IMR-90 (cell line): ENCODE measurements at regions not wholly inside any gene's neighbourhood (a gene's known extent, or its start where the extent isn't known, plus 50 kb on each side); places are given as distances from the start of the nearest gene placed in this dataset.

Experiments used
- ATAC-seq: fragments of 200-7000 bp; cut with Tn5 transposase; 2 replicates; pipeline ENCODE4 v1.9.1; 2020; ENCODE audit warnings: low read depth, mild to moderate bottlenecking, moderate library complexity
- BruUV-seq: library from RNA; stranded (reverse); fragments of 400-500 nt; replicated peaks from 2 replicates; lab custom pipeline; 2021; lab: Mats Ljungman, UMichigan
- CTCF ChIA-PET: fragments of 300-600 bp; formaldehyde crosslinking; extraction: SDS; loops from one replicate; lab custom pipeline; 2021; ENCODE audit warnings: antibody characterized with exemption; lab: Yijun Ruan, JAX
- POLR2A ChIA-PET: fragments of 300-600 bp; sonication (Branson Sonifier 250); formaldehyde crosslinking; loops from one replicate; lab custom pipeline; 2022; ENCODE audit warnings: antibody characterized with exemption; ENCODE audit not compliant: unreplicated experiment; lab: Charles Lee
- DNase-seq: peaks from one replicate; pipeline ENCODE4 v3.0.0; 2013
- H2AFZ ChIP-seq: replicated peaks from 2 replicates; pipeline ENCODE3; 2013; ENCODE audit warnings: low read length, mild to moderate bottlenecking; ENCODE audit not compliant: poor library complexity
- H2AK5ac ChIP-seq: 2 replicates; pipeline ENCODE4 v1.6.1; 2013; ENCODE audit warnings: low read depth, low read length, inconsistent platforms
- H2AK9ac ChIP-seq: replicated peaks from 2 replicates; pipeline ENCODE3; 2013; ENCODE audit warnings: mild to moderate bottlenecking, low read depth, low read length, moderate library complexity; ENCODE audit not compliant: poor library complexity
- H2BK120ac ChIP-seq: 2 replicates; pipeline ENCODE4 v1.6.1; 2013; ENCODE audit warnings: low read depth, low read length, inconsistent platforms
- H2BK15ac ChIP-seq: 3 replicates; pipeline ENCODE4 v1.6.1; 2013; ENCODE audit warnings: low read depth, low read length, inconsistent platforms
- H2BK20ac ChIP-seq: 2 replicates; pipeline ENCODE4 v1.6.1; 2013; ENCODE audit warnings: low read depth, mild to moderate bottlenecking, inconsistent platforms, low read length, moderate library complexity
- H2BK5ac ChIP-seq: 2 replicates; pipeline ENCODE4 v1.6.1; 2013; ENCODE audit warnings: mild to moderate bottlenecking, low read depth, low read length, inconsistent platforms; ENCODE audit not compliant: poor library complexity, severe bottlenecking
- H3K14ac ChIP-seq: replicated peaks from 2 replicates; pipeline ENCODE4 v1.6.1; 2013; ENCODE audit warnings: low read depth, low read length, inconsistent platforms
- H3K18ac ChIP-seq: 2 replicates; pipeline ENCODE4 v1.6.1; 2013; ENCODE audit warnings: low read depth, low read length, control low read depth
- H3K23ac ChIP-seq: 2 replicates; pipeline ENCODE4 v1.6.1; 2013; ENCODE audit warnings: low read depth, low read length, inconsistent platforms
- H3K27ac ChIP-seq: 2 replicates; pipeline ENCODE4 v1.5.1; 2013; ENCODE audit warnings: mild to moderate bottlenecking, control low read depth, low read length; ENCODE audit not compliant: insufficient read depth
- H3K27me3 ChIP-seq: 2 replicates; pipeline ENCODE4 v1.6.1; 2013; ENCODE audit warnings: low read length; ENCODE audit not compliant: control insufficient read depth, insufficient read depth
- H3K36me3 ChIP-seq: 2 replicates; pipeline ENCODE4 v1.6.1; 2013; ENCODE audit warnings: low read length, mixed read lengths; ENCODE audit not compliant: control insufficient read depth, insufficient read depth
- H3K4ac ChIP-seq: 2 replicates; pipeline ENCODE4 v1.6.1; 2013; ENCODE audit warnings: low read depth, low read length, inconsistent platforms
- H3K4me1 ChIP-seq: 2 replicates; pipeline ENCODE4 v1.6.1; 2013; ENCODE audit warnings: low read length, mixed read lengths; ENCODE audit not compliant: control insufficient read depth, insufficient read depth
- H3K4me2 ChIP-seq: 2 replicates; pipeline ENCODE4 v1.6.1; 2013; ENCODE audit warnings: low read depth, mild to moderate bottlenecking, control low read depth, low read length, moderate library complexity
- H3K4me3 ChIP-seq: 2 replicates; pipeline ENCODE4 v1.5.1; 2013; ENCODE audit warnings: low read depth, mild to moderate bottlenecking, control low read depth, low read length, moderate library complexity; ENCODE audit not compliant: insufficient read depth
- H3K56ac ChIP-seq: 2 replicates; pipeline ENCODE4 v1.6.1; 2013; ENCODE audit warnings: low read length, inconsistent platforms; ENCODE audit not compliant: insufficient read depth; ENCODE audit errors: extremely low read depth
- H3K79me1 ChIP-seq, 2 experiments: 2 replicates each; pipeline ENCODE4 v1.6.1; 2013; ENCODE audit warnings: low read length in 2 of 2, inconsistent platforms in 1 of 2, low read depth in 1 of 2
- H3K9ac ChIP-seq: 2 replicates; pipeline ENCODE4 v1.6.1; 2013; ENCODE audit warnings: low read depth, low read length, control low read depth
- H3K9me1 ChIP-seq: 2 replicates; pipeline ENCODE4 v1.6.1; 2013; ENCODE audit warnings: low read length, inconsistent platforms; ENCODE audit not compliant: insufficient read depth
- H3K9me3 ChIP-seq: 2 replicates; pipeline ENCODE4 v1.6.1; 2013; ENCODE audit warnings: low read length; ENCODE audit not compliant: control insufficient read depth, insufficient read depth
- H4K20me1 ChIP-seq: 2 replicates; pipeline ENCODE4 v1.6.1; 2013; ENCODE audit warnings: low read length, inconsistent platforms; ENCODE audit not compliant: insufficient read depth
- H4K5ac ChIP-seq: 2 replicates; pipeline ENCODE4 v1.6.1; 2013; ENCODE audit warnings: mild to moderate bottlenecking, low read depth, low read length, control low read depth
- H4K8ac ChIP-seq, 2 experiments: 2 replicates each; pipeline ENCODE4 v1.6.1; 2013; ENCODE audit warnings: low read depth in 2 of 2, low read length in 2 of 2, control low read depth in 1 of 2, inconsistent platforms in 1 of 2
- H4K91ac ChIP-seq: 2 replicates; pipeline ENCODE4 v1.6.1; 2013; ENCODE audit warnings: low read depth, low read length, inconsistent platforms; ENCODE audit not compliant: insufficient read depth
- BHLHE40 ChIP-seq: fragments of 150-350 bp; IDR thresholded peaks from 2 replicates; pipeline ENCODE4 v1.6.1; 2016; ENCODE audit warnings: mild to moderate bottlenecking, low read depth, low read length
- CEBPB ChIP-seq: IDR thresholded peaks from 2 replicates; pipeline ENCODE4 v1.6.1; 2012; ENCODE audit warnings: low read depth, low read length, improper control_type of control experiment
- CHD1 ChIP-seq: IDR thresholded peaks from 2 replicates; pipeline ENCODE4 v1.6.1; 2012; ENCODE audit warnings: low read depth, low read length, improper control_type of control experiment
- FOS ChIP-seq: fragments of 150-350 bp; IDR thresholded peaks from 2 replicates; pipeline ENCODE4 v1.6.1; 2016; ENCODE audit warnings: low read depth, low read length
- MAFK ChIP-seq: IDR thresholded peaks from 2 replicates; pipeline ENCODE4 v1.6.1; 2012; ENCODE audit warnings: low read depth, low read length, improper control_type of control experiment
- MAZ ChIP-seq: IDR thresholded peaks from 2 replicates; pipeline ENCODE4 v1.6.1; 2012; ENCODE audit warnings: low read depth, mild to moderate bottlenecking, low read length, improper control_type of control experiment, moderate library complexity, borderline replicate concordance
- MXI1 ChIP-seq: IDR thresholded peaks from 2 replicates; pipeline ENCODE4 v1.6.1; 2012; ENCODE audit warnings: low read depth, mild to moderate bottlenecking, low read length, moderate library complexity, borderline replicate concordance
- NFE2L2 ChIP-seq: fragments of 150-350 bp; IDR thresholded peaks from 2 replicates; pipeline ENCODE4 v1.6.1; 2016; ENCODE audit warnings: low read depth, mild to moderate bottlenecking, low read length
- POLR2A ChIP-seq: IDR thresholded peaks from 2 replicates; pipeline ENCODE4 v1.6.1; 2012; ENCODE audit warnings: mild to moderate bottlenecking, low read depth, low read length
- RAD21 ChIP-seq: IDR thresholded peaks from 2 replicates; pipeline ENCODE4 v1.6.1; 2012; ENCODE audit warnings: low read length, improper control_type of control experiment
- RCOR1 ChIP-seq: IDR thresholded peaks from 2 replicates; pipeline ENCODE4 v1.6.1; 2012; ENCODE audit warnings: mild to moderate bottlenecking, low read length, improper control_type of control experiment; ENCODE audit not compliant: insufficient replicate concordance
- RFX5 ChIP-seq: IDR thresholded peaks from 2 replicates; pipeline ENCODE4 v1.8.0; 2012; ENCODE audit warnings: low read depth, mild to moderate bottlenecking, low read length, moderate library complexity
- SMC3 ChIP-seq: fragments of 150-350 bp; IDR thresholded peaks from 2 replicates; pipeline ENCODE4 v1.6.1; 2016; ENCODE audit warnings: low read depth, mild to moderate bottlenecking, antibody characterized with exemption, low read length, moderate library complexity
- USF2 ChIP-seq: fragments of 150-350 bp; IDR thresholded peaks from 2 replicates; pipeline ENCODE4 v1.6.1; 2017; ENCODE audit warnings: mild to moderate bottlenecking, antibody characterized with exemption, low read length, low read depth
- WGBS, 2 experiments: methylation state at CpG; one replicate each; pipeline versions ENCODE4 v1.1.5 to v1.1.7; 2013; ENCODE audit warnings: missing lambda C conversion rate in 2 of 2; ENCODE audit not compliant: insufficient read length in 1 of 2; ENCODE audit errors: extremely low coverage in 2 of 2; 5-methylcytosine and 5-hydroxymethylcytosine counted together
- dilution Hi-C: fragments of 300-500 bp; cut with HindIII; formaldehyde crosslinking; loops from one replicate; pipeline ENCODE4 v1.14.3; 2018; ENCODE audit warnings: low sequenced_read_pairs; ENCODE audit not compliant: unreplicated experiment
- in situ Hi-C: fragments of 300-500 bp; cut with MboI; formaldehyde crosslinking; loops from 3 replicates; pipeline ENCODE4 v1.14.3; 2019; ENCODE audit warnings: low sequenced_read_pairs, inconsistent platforms, mixed read lengths
- intact Hi-C: fragments of 100-400 bp; cut with micrococcal nuclease; formaldehyde crosslinking; loops from 2 replicates; pipeline ENCODE4 v1.10.0; 2022
- TF ChIP-seq, protein P1 (sequence below): fragments of 150-350 bp; IDR thresholded peaks from 2 replicates; pipeline ENCODE4 v1.6.1; 2016; ENCODE audit warnings: low read depth, mild to moderate bottlenecking, low read length, moderate library complexity, borderline replicate concordance
- TF ChIP-seq, protein P2 (sequence below): conservative IDR thresholded peaks from 2 replicates; pipeline ENCODE4 v1.5.1; 2012; ENCODE audit warnings: mild to moderate bottlenecking, low read depth, low read length, improper control_type of control experiment

- H3K4me2 ChIP-seq = no peak overlapping the region
- CTCF ChIA-PET = no interaction called here
- no peaks in the 10 kb centered on the region; the same call in 1 of the 2 replicates for H3K27me3 ChIP-seq
- H3K36me3 ChIP-seq = no peaks in the 10 kb centered on the region
- no peak for TF ChIP-seq SMC3
- TF ChIP-seq NFE2L2 = no peak
- TF ChIP-seq RAD21 = no peak
- TF ChIP-seq MXI1 = no peak
- TF ChIP-seq POLR2A = no peak
- no peak for TF ChIP-seq CHD1
- no peak for TF ChIP-seq RFX5
- TF ChIP-seq RCOR1 = no peak
- no peak for TF ChIP-seq MAFK
- TF ChIP-seq, protein P1, sequence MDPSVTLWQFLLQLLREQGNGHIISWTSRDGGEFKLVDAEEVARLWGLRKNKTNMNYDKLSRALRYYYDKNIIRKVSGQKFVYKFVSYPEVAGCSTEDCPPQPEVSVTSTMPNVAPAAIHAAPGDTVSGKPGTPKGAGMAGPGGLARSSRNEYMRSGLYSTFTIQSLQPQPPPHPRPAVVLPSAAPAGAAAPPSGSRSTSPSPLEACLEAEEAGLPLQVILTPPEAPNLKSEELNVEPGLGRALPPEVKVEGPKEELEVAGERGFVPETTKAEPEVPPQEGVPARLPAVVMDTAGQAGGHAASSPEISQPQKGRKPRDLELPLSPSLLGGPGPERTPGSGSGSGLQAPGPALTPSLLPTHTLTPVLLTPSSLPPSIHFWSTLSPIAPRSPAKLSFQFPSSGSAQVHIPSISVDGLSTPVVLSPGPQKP = no peak
- TF ChIP-seq MAZ = no peak
- TF ChIP-seq FOS = no peak
- TF ChIP-seq, protein P2, sequence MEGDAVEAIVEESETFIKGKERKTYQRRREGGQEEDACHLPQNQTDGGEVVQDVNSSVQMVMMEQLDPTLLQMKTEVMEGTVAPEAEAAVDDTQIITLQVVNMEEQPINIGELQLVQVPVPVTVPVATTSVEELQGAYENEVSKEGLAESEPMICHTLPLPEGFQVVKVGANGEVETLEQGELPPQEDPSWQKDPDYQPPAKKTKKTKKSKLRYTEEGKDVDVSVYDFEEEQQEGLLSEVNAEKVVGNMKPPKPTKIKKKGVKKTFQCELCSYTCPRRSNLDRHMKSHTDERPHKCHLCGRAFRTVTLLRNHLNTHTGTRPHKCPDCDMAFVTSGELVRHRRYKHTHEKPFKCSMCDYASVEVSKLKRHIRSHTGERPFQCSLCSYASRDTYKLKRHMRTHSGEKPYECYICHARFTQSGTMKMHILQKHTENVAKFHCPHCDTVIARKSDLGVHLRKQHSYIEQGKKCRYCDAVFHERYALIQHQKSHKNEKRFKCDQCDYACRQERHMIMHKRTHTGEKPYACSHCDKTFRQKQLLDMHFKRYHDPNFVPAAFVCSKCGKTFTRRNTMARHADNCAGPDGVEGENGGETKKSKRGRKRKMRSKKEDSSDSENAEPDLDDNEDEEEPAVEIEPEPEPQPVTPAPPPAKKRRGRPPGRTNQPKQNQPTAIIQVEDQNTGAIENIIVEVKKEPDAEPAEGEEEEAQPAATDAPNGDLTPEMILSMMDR = no peak
- TF ChIP-seq USF2 = no peak
- TF ChIP-seq CEBPB = no peak
- no peak for TF ChIP-seq BHLHE40
- no peak overlapping the region for H3K14ac ChIP-seq
- no peak overlapping the region for H2BK15ac ChIP-seq
- no peaks in the 10 kb centered on the region for H3K9me1 ChIP-seq
- no peak overlapping the region for H3K18ac ChIP-seq
- intact Hi-C loops = loop anchor here (10.0 kb wide), 1 partner anchor 1625 kb away; no protein-coding TSS in a partner anchor
- ATAC-seq (no peak), DNase-seq (no peak)
- H4K8ac ChIP-seq = no peak overlapping the region
- H3K79me1 ChIP-seq = no peaks in the 10 kb centered on the region
- no peak overlapping the region for H3K9ac ChIP-seq
- no peak overlapping the region for H4K5ac ChIP-seq
- no peak overlapping the region for H3K23ac ChIP-seq
- in situ Hi-C loops = no loop called here
- dilution Hi-C loops = no loop called here
- H2AFZ ChIP-seq = no peak overlapping the region
- POLR2A ChIA-PET = no interaction called here
- WGBS, 2 experiments = no CpG with 5 or more reads among the region's 1 CpG
- H3K4me3 ChIP-seq = no peak overlapping the region
- H2AK5ac ChIP-seq = no peak overlapping the region
- no peak overlapping the region for H2BK5ac ChIP-seq
- H3K9me3 ChIP-seq = no peaks in the 10 kb centered on the region
- no peaks in the 10 kb centered on the region for H3K4me1 ChIP-seq
- no peak overlapping the region for H2BK20ac ChIP-seq
- H3K27ac ChIP-seq = no peak overlapping the region
- H3K56ac ChIP-seq = no peak overlapping the region
- H4K91ac ChIP-seq = no peak overlapping the region
- no TSS peak for BruUV-seq
- H3K4ac ChIP-seq = no peak overlapping the region
- no peaks in the 10 kb centered on the region for H4K20me1 ChIP-seq
- no peak overlapping the region for H2AK9ac ChIP-seq
- H2BK120ac ChIP-seq = no peak overlapping the region
Observed at GRCh38 chr18:67109535-67109934, 407.0 kb downstream of the DSEL start.
